NCI-H345 treated with DMSO at 0.1 percent for 48 hours (cell line): ENCODE measurements at regions not wholly inside any gene's neighbourhood (a gene's known extent, or its start where the extent isn't known, plus 50 kb on each side); places are given as distances from the start of the nearest gene placed in this dataset.

Experiments used
- DNase-seq: peaks from one replicate; lab custom pipeline; 2025; ENCODE audit not compliant: unreplicated experiment; lab: John Stamatoyannopoulos, UW

- no peak for DNase-seq
Observed at GRCh38 chr7:155863721-155864151, 51.5 kb upstream of the SHH start.

GRCh38 chr7:155862123-155862892 lies 50.0 kb upstream of the SHH start:
- no peak for DNase-seq
